ENCODE measurements at regions not wholly inside any gene's neighbourhood (a gene's known extent, or its start where the extent isn't known, plus 50 kb on each side); places are given as distances from the start of the nearest gene placed in this dataset.
"Not testable (repeated sequence)": the region's sequence is repeated elsewhere in the genome, so short reads cannot be mapped to it uniquely, and the experiment has no call there.

- no peaks in the 10 kb centered on the region for H3K36me3 Mint-ChIP-seq (ENCODE audit: unreplicated experiment)
- no peak overlapping the region for H3K4me3 Mint-ChIP-seq (ENCODE audit: unreplicated experiment)
- no peaks in the 10 kb centered on the region for H3K9me3 Mint-ChIP-seq (ENCODE audit: unreplicated experiment)
- no peak for TF ChIP-seq CTCF (IDR thresholded peaks at IDR 0.05; ENCODE audit: partially characterized antibody, unreplicated experiment)
- no peaks in the 10 kb centered on the region for H3K4me1 Mint-ChIP-seq (ENCODE audit: low read depth, unreplicated experiment)
- H3K27me3 Mint-ChIP-seq (ENCODE audit: unreplicated experiment): no peaks in the 10 kb centered on the region
- no peak for DNase-seq
- H3K27ac Mint-ChIP-seq (ENCODE audit: unreplicated experiment): no peak overlapping the region
These were observed 230.5 kb downstream of the TM9SF2 start for GRCh38 chr13:99731747-99732146.

- Mint-ChIP-seq H3K4me1 (ENCODE audit: low read depth, unreplicated experiment) (no peaks in the 10 kb centered on the region), H3K27me3 (ENCODE audit: unreplicated experiment) (no peaks in the 10 kb centered on the region), H3K27ac (ENCODE audit: unreplicated experiment) (no peak overlapping the region)
These were observed 229.1 kb downstream of the TM9SF2 start for GRCh38 chr13:99730403-99730802.

GRCh38 chr13:99729745-99730144, 228.5 kb downstream of the TM9SF2 start:
- no peak for TF ChIP-seq CTCF (IDR thresholded peaks at IDR 0.05; ENCODE audit: partially characterized antibody, unreplicated experiment)
- Mint-ChIP-seq H3K4me1 (ENCODE audit: low read depth, unreplicated experiment) (no peaks in the 10 kb centered on the region), H3K9me3 (ENCODE audit: unreplicated experiment) (no peaks in the 10 kb centered on the region), H3K27ac (ENCODE audit: unreplicated experiment) (no peak overlapping the region), H3K36me3 (ENCODE audit: unreplicated experiment) (no peaks in the 10 kb centered on the region), H3K27me3 (ENCODE audit: unreplicated experiment) (no peaks in the 10 kb centered on the region), H3K4me3 (ENCODE audit: unreplicated experiment) (no peak overlapping the region)
- DNase-seq: no peak

More at GRCh38 chr13:99730403-99730802, 229.1 kb downstream of the TM9SF2 start:
- no peaks in the 10 kb centered on the region for H3K9me3 Mint-ChIP-seq (ENCODE audit: unreplicated experiment)
- H3K4me3 Mint-ChIP-seq (ENCODE audit: unreplicated experiment): no peak overlapping the region
- no peaks in the 10 kb centered on the region for H3K36me3 Mint-ChIP-seq (ENCODE audit: unreplicated experiment)
- TF ChIP-seq CTCF (IDR thresholded peaks at IDR 0.05; ENCODE audit: partially characterized antibody, unreplicated experiment): no peak
- no peak for DNase-seq

GRCh38 chr13:99727651-99728050, 226.4 kb downstream of the TM9SF2 start:
- H3K27me3 Mint-ChIP-seq (ENCODE audit: unreplicated experiment); H3K27ac Mint-ChIP-seq (ENCODE audit: unreplicated experiment); H3K4me3 Mint-ChIP-seq (ENCODE audit: unreplicated experiment); H3K9me3 Mint-ChIP-seq (ENCODE audit: unreplicated experiment); DNase-seq; H3K36me3 Mint-ChIP-seq (ENCODE audit: unreplicated experiment): not testable (repeated sequence)
- H3K4me1 Mint-ChIP-seq (ENCODE audit: low read depth, unreplicated experiment): peaks cover 12% of the 10 kb centered on the region

GRCh38 chr13:99726282-99726894, 225.1 kb downstream of the TM9SF2 start:
- Mint-ChIP-seq H3K36me3 (ENCODE audit: unreplicated experiment) (no peaks in the 10 kb centered on the region), H3K4me1 (ENCODE audit: low read depth, unreplicated experiment) (peaks cover 23% of the 10 kb centered on the region), H3K9me3 (ENCODE audit: unreplicated experiment) (peaks cover 2% of the 10 kb centered on the region), H3K4me3 (ENCODE audit: unreplicated experiment) (no peak overlapping the region), H3K27me3 (ENCODE audit: unreplicated experiment) (no peaks in the 10 kb centered on the region), H3K27ac (ENCODE audit: unreplicated experiment) (no peak overlapping the region)
- no peak for TF ChIP-seq CTCF (IDR thresholded peaks at IDR 0.05; ENCODE audit: partially characterized antibody, unreplicated experiment)
- no peak for DNase-seq
